ENCODE measurements at regions not wholly inside any gene's neighbourhood (a gene's known extent, or its start where the extent isn't known, plus 50 kb on each side); places are given as distances from the start of the nearest gene placed in this dataset.

- WGBS, 2 experiments (ENCODE audit: insufficient coverage in 2 of 2): no CpG with 5 or more reads among the region's 4 CpGs
- H3K4me3 ChIP-seq (ENCODE audit: extremely low read depth, insufficient read depth, low read length, poor library complexity, severe bottlenecking): no peak overlapping the region
- no peaks in the 10 kb centered on the region for H3K4me1 ChIP-seq (ENCODE audit: control insufficient read depth, insufficient read depth, low read length, poor library complexity, severe bottlenecking)
Measured at GRCh38 chrX:6363188-6363587, 134.5 kb upstream of the NLGN4X start.

GRCh38 chrX:6325437-6325836 is 96.8 kb upstream of the NLGN4X start:
- 83% methylated on average over 1 of the region's 4 CpGs; no CpG with 5 or more reads in 1 of the 2 experiments for WGBS, 2 experiments (ENCODE audit: insufficient coverage in 2 of 2)
- H3K4me3 ChIP-seq (ENCODE audit: extremely low read depth, insufficient read depth, low read length, poor library complexity, severe bottlenecking): no peak overlapping the region
- no peaks in the 10 kb centered on the region for H3K4me1 ChIP-seq (ENCODE audit: control insufficient read depth, insufficient read depth, low read length, poor library complexity, severe bottlenecking)
- H3K27ac ChIP-seq (ENCODE audit: low read depth, low read length, severe bottlenecking): no peak overlapping the region
- no peaks in the 10 kb centered on the region for H3K36me3 ChIP-seq (ENCODE audit: control insufficient read depth, insufficient read depth, low read length)
- H3K9me3 ChIP-seq (ENCODE audit: control insufficient read depth, low read length): peaks cover 3% of the 10 kb centered on the region

More at GRCh38 chrX:6363188-6363587, 134.5 kb upstream of the NLGN4X start:
- Histone ChIP-seq H3K9me3 (ENCODE audit: control insufficient read depth, low read length) (no peaks in the 10 kb centered on the region), H3K27ac (ENCODE audit: low read depth, low read length, severe bottlenecking) (no peak overlapping the region), H3K36me3 (ENCODE audit: control insufficient read depth, insufficient read depth, low read length) (no peaks in the 10 kb centered on the region)

- Histone ChIP-seq H3K4me1 (ENCODE audit: control insufficient read depth, insufficient read depth, low read length, poor library complexity, severe bottlenecking) (no peaks in the 10 kb centered on the region), H3K9me3 (ENCODE audit: control insufficient read depth, low read length) (no peaks in the 10 kb centered on the region), H3K27ac (ENCODE audit: low read depth, low read length, severe bottlenecking) (no peak overlapping the region), H3K36me3 (ENCODE audit: control insufficient read depth, insufficient read depth, low read length) (no peaks in the 10 kb centered on the region), H3K4me3 (ENCODE audit: extremely low read depth, insufficient read depth, low read length, poor library complexity, severe bottlenecking) (no peak overlapping the region)
- WGBS, 2 experiments (ENCODE audit: insufficient coverage in 2 of 2): no CpG with 5 or more reads among the region's 4 CpGs
Measured at GRCh38 chrX:6313356-6313755, 84.7 kb upstream of the NLGN4X start.

GRCh38 chrX:6311540-6311939 is 82.9 kb upstream of the NLGN4X start:
- Histone ChIP-seq H3K36me3 (ENCODE audit: control insufficient read depth, insufficient read depth, low read length) (no peaks in the 10 kb centered on the region), H3K27ac (ENCODE audit: low read depth, low read length, severe bottlenecking) (no peak overlapping the region), H3K4me3 (ENCODE audit: extremely low read depth, insufficient read depth, low read length, poor library complexity, severe bottlenecking) (no peak overlapping the region), H3K4me1 (ENCODE audit: control insufficient read depth, insufficient read depth, low read length, poor library complexity, severe bottlenecking) (no peaks in the 10 kb centered on the region), H3K9me3 (ENCODE audit: control insufficient read depth, low read length) (no peaks in the 10 kb centered on the region)
- WGBS, 2 experiments (ENCODE audit: insufficient coverage in 2 of 2): 80% methylated on average over 1 of the region's 1 CpG; no CpG with 5 or more reads in 1 of the 2 experiments

GRCh38 chrX:6307156-6307555 is 78.5 kb upstream of the NLGN4X start:
- WGBS, 2 experiments (ENCODE audit: insufficient coverage in 2 of 2): 83% methylated on average over 3 of the region's 5 CpGs; no CpG with 5 or more reads in 1 of the 2 experiments
- Histone ChIP-seq H3K4me1 (ENCODE audit: control insufficient read depth, insufficient read depth, low read length, poor library complexity, severe bottlenecking) (no peaks in the 10 kb centered on the region), H3K27ac (ENCODE audit: low read depth, low read length, severe bottlenecking) (no peak overlapping the region), H3K4me3 (ENCODE audit: extremely low read depth, insufficient read depth, low read length, poor library complexity, severe bottlenecking) (no peak overlapping the region), H3K9me3 (ENCODE audit: control insufficient read depth, low read length) (no peaks in the 10 kb centered on the region), H3K36me3 (ENCODE audit: control insufficient read depth, insufficient read depth, low read length) (no peaks in the 10 kb centered on the region)

GRCh38 chrX:6299724-6300123 is 71.1 kb upstream of the NLGN4X start:
- no peaks in the 10 kb centered on the region for H3K36me3 ChIP-seq (ENCODE audit: control insufficient read depth, insufficient read depth, low read length)
- H3K9me3 ChIP-seq (ENCODE audit: control insufficient read depth, low read length): no peaks in the 10 kb centered on the region
- no peak overlapping the region for H3K4me3 ChIP-seq (ENCODE audit: extremely low read depth, insufficient read depth, low read length, poor library complexity, severe bottlenecking)
- H3K27ac ChIP-seq (ENCODE audit: low read depth, low read length, severe bottlenecking): no peak overlapping the region
- no peaks in the 10 kb centered on the region for H3K4me1 ChIP-seq (ENCODE audit: control insufficient read depth, insufficient read depth, low read length, poor library complexity, severe bottlenecking)
- 80 to 96% methylated on average over 1 to 5 of the region's 6 CpGs for WGBS, 2 experiments (ENCODE audit: insufficient coverage in 2 of 2)

GRCh38 chrX:6293716-6294115 is 65.0 kb upstream of the NLGN4X start:
- no peak overlapping the region for H3K27ac ChIP-seq (ENCODE audit: low read depth, low read length, severe bottlenecking)
- WGBS, 2 experiments (ENCODE audit: insufficient coverage in 2 of 2): 100% methylated on average over 1 of the region's 8 CpGs; no CpG with 5 or more reads in 1 of the 2 experiments
- no peaks in the 10 kb centered on the region for H3K36me3 ChIP-seq (ENCODE audit: control insufficient read depth, insufficient read depth, low read length)
- H3K4me1 ChIP-seq (ENCODE audit: control insufficient read depth, insufficient read depth, low read length, poor library complexity, severe bottlenecking): no peaks in the 10 kb centered on the region
- H3K9me3 ChIP-seq (ENCODE audit: control insufficient read depth, low read length): no peaks in the 10 kb centered on the region
- no peak overlapping the region for H3K4me3 ChIP-seq (ENCODE audit: extremely low read depth, insufficient read depth, low read length, poor library complexity, severe bottlenecking)

GRCh38 chrX:6292599-6292998 is 63.9 kb upstream of the NLGN4X start:
- no peak overlapping the region for H3K27ac ChIP-seq (ENCODE audit: low read depth, low read length, severe bottlenecking)
- H3K9me3 ChIP-seq (ENCODE audit: control insufficient read depth, low read length): no peaks in the 10 kb centered on the region
- WGBS, 2 experiments (ENCODE audit: insufficient coverage in 2 of 2): no CpG with 5 or more reads among the region's 3 CpGs
- H3K36me3 ChIP-seq (ENCODE audit: control insufficient read depth, insufficient read depth, low read length): no peaks in the 10 kb centered on the region
- no peaks in the 10 kb centered on the region for H3K4me1 ChIP-seq (ENCODE audit: control insufficient read depth, insufficient read depth, low read length, poor library complexity, severe bottlenecking)
- no peak overlapping the region for H3K4me3 ChIP-seq (ENCODE audit: extremely low read depth, insufficient read depth, low read length, poor library complexity, severe bottlenecking)

GRCh38 chrX:6291444-6291843 is 62.8 kb upstream of the NLGN4X start:
- WGBS, 2 experiments (ENCODE audit: insufficient coverage in 2 of 2): 100% methylated on average over 1 of the region's 5 CpGs
- Histone ChIP-seq H3K4me3 (ENCODE audit: extremely low read depth, insufficient read depth, low read length, poor library complexity, severe bottlenecking) (no peak overlapping the region), H3K4me1 (ENCODE audit: control insufficient read depth, insufficient read depth, low read length, poor library complexity, severe bottlenecking) (no peaks in the 10 kb centered on the region), H3K36me3 (ENCODE audit: control insufficient read depth, insufficient read depth, low read length) (no peaks in the 10 kb centered on the region), H3K27ac (ENCODE audit: low read depth, low read length, severe bottlenecking) (no peak overlapping the region), H3K9me3 (ENCODE audit: control insufficient read depth, low read length) (no peaks in the 10 kb centered on the region)

- H3K27ac ChIP-seq (ENCODE audit: low read depth, low read length, severe bottlenecking): no peak overlapping the region
- no CpG with 5 or more reads among the region's 1 CpG for WGBS, 2 experiments (ENCODE audit: insufficient coverage in 2 of 2)
- no peaks in the 10 kb centered on the region for H3K4me1 ChIP-seq (ENCODE audit: control insufficient read depth, insufficient read depth, low read length, poor library complexity, severe bottlenecking)
- H3K36me3 ChIP-seq (ENCODE audit: control insufficient read depth, insufficient read depth, low read length): no peaks in the 10 kb centered on the region
- no peaks in the 10 kb centered on the region for H3K9me3 ChIP-seq (ENCODE audit: control insufficient read depth, low read length)
- no peak overlapping the region for H3K4me3 ChIP-seq (ENCODE audit: extremely low read depth, insufficient read depth, low read length, poor library complexity, severe bottlenecking)
Measured at GRCh38 chrX:6283826-6284225, 55.2 kb upstream of the NLGN4X start.

- no peaks in the 10 kb centered on the region for H3K4me1 ChIP-seq (ENCODE audit: control insufficient read depth, insufficient read depth, low read length, poor library complexity, severe bottlenecking)
- no peaks in the 10 kb centered on the region for H3K9me3 ChIP-seq (ENCODE audit: control insufficient read depth, low read length)
- no peaks in the 10 kb centered on the region for H3K36me3 ChIP-seq (ENCODE audit: control insufficient read depth, insufficient read depth, low read length)
- no peak overlapping the region for H3K27ac ChIP-seq (ENCODE audit: low read depth, low read length, severe bottlenecking)
- H3K4me3 ChIP-seq (ENCODE audit: extremely low read depth, insufficient read depth, low read length, poor library complexity, severe bottlenecking): no peak overlapping the region
- 0 to 43% methylated on average over 1 to 3 of the region's 5 CpGs for WGBS, 2 experiments (ENCODE audit: insufficient coverage in 2 of 2)
Measured at GRCh38 chrX:6279277-6279909, 50.7 kb upstream of the NLGN4X start.
